ENCODE measurements at regions not wholly inside any gene's neighbourhood (a gene's known extent, or its start where the extent isn't known, plus 50 kb on each side); places are given as distances from the start of the nearest gene placed in this dataset.

GRCh38 chr9:129455151-129455995 is 165.5 kb downstream of the C9orf50 start:
- no peak for DNase-seq (ENCODE audit: low spot score)
- TF ChIP-seq CTCF (IDR thresholded peaks at IDR 0.05; ENCODE audit: extremely low read depth, missing control alignments): no peak

- no peak for DNase-seq (ENCODE audit: low spot score)
- TF ChIP-seq CTCF (IDR thresholded peaks at IDR 0.05; ENCODE audit: extremely low read depth, missing control alignments): no peak
Measured at GRCh38 chr9:129454467-129455067, 166.3 kb downstream of the C9orf50 start.

GRCh38 chr9:129453734-129454133 is 167.2 kb downstream of the C9orf50 start:
- DNase-seq (ENCODE audit: low spot score): no peak
- no peak for TF ChIP-seq CTCF (IDR thresholded peaks at IDR 0.05; ENCODE audit: extremely low read depth, missing control alignments)

- no peak for TF ChIP-seq CTCF (IDR thresholded peaks at IDR 0.05; ENCODE audit: extremely low read depth, missing control alignments)
- DNase-seq (ENCODE audit: low spot score): no peak
Measured at GRCh38 chr9:129451669-129452068, 169.2 kb downstream of the C9orf50 start.

GRCh38 chr9:129451089-129451656 is 169.7 kb downstream of the C9orf50 start:
- no peak for DNase-seq (ENCODE audit: low spot score)
- TF ChIP-seq CTCF (IDR thresholded peaks at IDR 0.05; ENCODE audit: extremely low read depth, missing control alignments): no peak

GRCh38 chr9:129449066-129449465 is 171.8 kb downstream of the C9orf50 start:
- TF ChIP-seq CTCF (IDR thresholded peaks at IDR 0.05; ENCODE audit: extremely low read depth, missing control alignments): no peak
- no peak for DNase-seq (ENCODE audit: low spot score)

Measured in GM20000 (cell line).